ENCODE measurements at regions not wholly inside any gene's neighbourhood (a gene's known extent, or its start where the extent isn't known, plus 50 kb on each side); places are given as distances from the start of the nearest gene placed in this dataset.

DNA sequence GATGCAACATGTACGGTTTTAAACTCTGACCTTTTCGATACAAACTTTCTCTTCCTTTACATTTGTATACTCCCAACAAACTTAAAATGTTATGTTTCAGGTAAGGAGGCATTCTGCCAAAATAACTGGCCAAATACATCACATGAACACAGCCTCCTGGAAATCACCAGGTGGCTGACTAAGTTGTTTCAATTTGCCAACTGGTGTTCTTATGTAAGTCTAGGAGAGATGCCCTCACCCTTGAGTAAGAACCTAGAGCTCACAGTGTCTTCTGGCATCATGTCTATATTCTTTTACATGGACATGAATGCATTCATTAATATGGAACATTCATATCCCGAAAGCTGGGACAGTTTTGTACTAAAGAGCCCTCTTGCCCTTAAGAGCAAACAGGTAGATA is 341.1 kb upstream of the NR2F2 start:
- no peak overlapping the region for H3K27ac Mint-ChIP-seq (ENCODE audit: low read depth, unreplicated experiment)
- CTCF ChIA-PET: no interaction called here
- TF ChIP-seq, protein P1, sequence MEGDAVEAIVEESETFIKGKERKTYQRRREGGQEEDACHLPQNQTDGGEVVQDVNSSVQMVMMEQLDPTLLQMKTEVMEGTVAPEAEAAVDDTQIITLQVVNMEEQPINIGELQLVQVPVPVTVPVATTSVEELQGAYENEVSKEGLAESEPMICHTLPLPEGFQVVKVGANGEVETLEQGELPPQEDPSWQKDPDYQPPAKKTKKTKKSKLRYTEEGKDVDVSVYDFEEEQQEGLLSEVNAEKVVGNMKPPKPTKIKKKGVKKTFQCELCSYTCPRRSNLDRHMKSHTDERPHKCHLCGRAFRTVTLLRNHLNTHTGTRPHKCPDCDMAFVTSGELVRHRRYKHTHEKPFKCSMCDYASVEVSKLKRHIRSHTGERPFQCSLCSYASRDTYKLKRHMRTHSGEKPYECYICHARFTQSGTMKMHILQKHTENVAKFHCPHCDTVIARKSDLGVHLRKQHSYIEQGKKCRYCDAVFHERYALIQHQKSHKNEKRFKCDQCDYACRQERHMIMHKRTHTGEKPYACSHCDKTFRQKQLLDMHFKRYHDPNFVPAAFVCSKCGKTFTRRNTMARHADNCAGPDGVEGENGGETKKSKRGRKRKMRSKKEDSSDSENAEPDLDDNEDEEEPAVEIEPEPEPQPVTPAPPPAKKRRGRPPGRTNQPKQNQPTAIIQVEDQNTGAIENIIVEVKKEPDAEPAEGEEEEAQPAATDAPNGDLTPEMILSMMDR (IDR thresholded peaks at IDR 0.05; ENCODE audit: unreplicated experiment): no peak
- POLR2A ChIA-PET: interaction anchor here (0.7 kb wide), 1 partner anchor 67 kb away, joined by 3 read pairs; no protein-coding TSS in a partner anchor
- peak; percentile 52 for DNase-seq (ENCODE audit: unreplicated experiment)
- intact Hi-C loops (cut with micrococcal nuclease): no loop called here
- H3K9me3 Mint-ChIP-seq (ENCODE audit: unreplicated experiment): peaks cover 7% of the 10 kb centered on the region
- peaks cover 6% of the 10 kb centered on the region for H3K36me3 Mint-ChIP-seq (ENCODE audit: insufficient read depth, unreplicated experiment)
- no TSS peak for BruUV-seq (replicated peaks)
- H3K4me1 Mint-ChIP-seq (ENCODE audit: insufficient read depth, unreplicated experiment): peaks cover 6% of the 10 kb centered on the region
- no peak overlapping the region for H3K4me3 Mint-ChIP-seq (ENCODE audit: unreplicated experiment)
- H3K27me3 Mint-ChIP-seq (ENCODE audit: insufficient read depth, unreplicated experiment): no peaks in the 10 kb centered on the region

GRCh38 chr15:95990833-95991232 is 339.7 kb upstream of the NR2F2 start:
- intact Hi-C loops (cut with micrococcal nuclease): no loop called here
- BruUV-seq (replicated peaks): no TSS peak
- Mint-ChIP-seq H3K4me3 (ENCODE audit: unreplicated experiment) (no peak overlapping the region), H3K27ac (ENCODE audit: low read depth, unreplicated experiment) (no peak overlapping the region), H3K36me3 (ENCODE audit: insufficient read depth, unreplicated experiment) (peaks cover 6% of the 10 kb centered on the region), H3K27me3 (ENCODE audit: insufficient read depth, unreplicated experiment) (no peaks in the 10 kb centered on the region), H3K4me1 (ENCODE audit: insufficient read depth, unreplicated experiment) (peaks cover 11% of the 10 kb centered on the region), H3K9me3 (ENCODE audit: unreplicated experiment) (peaks cover 7% of the 10 kb centered on the region)
- ChIA-PET POLR2A (interaction anchor here (0.6 kb wide), 1 partner anchor 15 kb away, joined by 3 read pairs; no protein-coding TSS in a partner anchor), CTCF (interaction anchor here (1.4 kb wide), 1 partner anchor 62 kb away, joined by 3 read pairs; no protein-coding TSS in a partner anchor)
- TF ChIP-seq, protein P1 (IDR thresholded peaks at IDR 0.05; ENCODE audit: unreplicated experiment): no peak
- no peak for DNase-seq (ENCODE audit: unreplicated experiment)

DNA sequence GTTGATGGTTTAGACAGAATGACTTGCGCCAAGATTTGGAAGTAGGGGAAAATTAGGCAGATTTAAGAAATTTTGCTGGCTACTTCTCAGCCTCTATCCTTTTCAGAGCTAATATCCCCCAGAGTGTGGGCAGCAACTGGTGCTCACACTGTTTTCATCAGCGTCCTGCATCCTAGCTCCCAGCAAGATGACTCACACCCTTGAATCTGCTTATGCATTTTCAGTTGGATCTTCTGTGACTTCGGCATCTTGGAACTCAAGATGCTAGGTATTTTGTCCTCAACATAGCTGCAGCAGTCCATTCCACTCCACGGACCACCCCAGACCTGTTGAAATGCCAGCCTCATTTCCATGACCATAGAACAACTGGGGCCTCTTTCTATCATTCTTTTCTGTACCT is 336.1 kb upstream of the NR2F2 start:
- BruUV-seq (replicated peaks): no TSS peak
- peak; percentile 14 for DNase-seq (ENCODE audit: unreplicated experiment)
- Mint-ChIP-seq H3K4me1 (ENCODE audit: insufficient read depth, unreplicated experiment) (peaks cover 14% of the 10 kb centered on the region), H3K27me3 (ENCODE audit: insufficient read depth, unreplicated experiment) (no peaks in the 10 kb centered on the region), H3K27ac (ENCODE audit: low read depth, unreplicated experiment) (no peak overlapping the region), H3K4me3 (ENCODE audit: unreplicated experiment) (no peak overlapping the region), H3K9me3 (ENCODE audit: unreplicated experiment) (no peaks in the 10 kb centered on the region), H3K36me3 (ENCODE audit: insufficient read depth, unreplicated experiment) (peaks cover 6% of the 10 kb centered on the region)
- TF ChIP-seq, protein P1 (IDR thresholded peaks at IDR 0.05; ENCODE audit: unreplicated experiment): no peak
- ChIA-PET CTCF (no interaction called here), POLR2A (no interaction called here)
- intact Hi-C loops (cut with micrococcal nuclease): no loop called here

DNA sequence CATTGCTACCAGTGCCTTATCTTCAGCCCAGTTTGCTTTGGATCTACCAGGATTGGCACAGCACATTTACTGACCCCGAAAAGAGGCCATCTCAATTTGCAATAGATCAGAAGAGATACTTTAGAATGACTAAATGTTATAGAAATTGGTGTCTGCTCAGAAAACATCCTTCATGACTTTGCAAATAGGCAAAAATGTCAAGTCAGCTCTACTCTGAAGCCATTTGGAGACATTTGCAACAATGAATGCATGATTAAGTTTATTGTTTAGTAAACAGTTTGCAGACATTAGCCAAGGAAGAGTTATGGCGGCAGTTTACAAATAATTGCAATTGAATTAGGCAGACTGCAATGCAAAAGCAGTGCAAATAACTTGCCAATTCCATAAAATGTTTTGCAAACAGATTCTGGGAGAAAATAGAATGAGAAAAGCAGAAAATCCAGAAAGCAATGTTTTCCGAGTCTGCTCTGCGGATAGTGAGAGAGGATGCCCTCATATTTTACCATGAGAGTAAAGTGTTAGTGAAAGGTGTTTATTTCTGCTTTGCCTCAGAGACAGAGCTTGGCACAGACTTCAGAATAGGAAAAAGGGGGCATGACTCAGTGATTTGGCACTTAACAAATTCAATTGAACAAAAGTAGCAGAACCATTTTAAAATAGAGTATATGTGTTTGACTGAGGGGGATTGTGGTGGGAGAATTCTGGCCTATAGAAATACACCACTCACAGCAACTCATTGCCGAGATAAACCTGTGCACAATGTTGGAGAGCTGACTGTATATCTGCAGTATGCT is 334.9 kb upstream of the NR2F2 start:
- H3K27me3 Mint-ChIP-seq (ENCODE audit: insufficient read depth, unreplicated experiment): no peaks in the 10 kb centered on the region
- no peaks in the 10 kb centered on the region for H3K9me3 Mint-ChIP-seq (ENCODE audit: unreplicated experiment)
- intact Hi-C loops (cut with micrococcal nuclease): no loop called here
- BruUV-seq (replicated peaks): no TSS peak
- peaks cover 14% of the 10 kb centered on the region for H3K4me1 Mint-ChIP-seq (ENCODE audit: insufficient read depth, unreplicated experiment)
- ChIA-PET POLR2A (no interaction called here), CTCF (no interaction called here)
- TF ChIP-seq, protein P1 (IDR thresholded peaks at IDR 0.05; ENCODE audit: unreplicated experiment): no peak
- H3K36me3 Mint-ChIP-seq (ENCODE audit: insufficient read depth, unreplicated experiment): no peaks in the 10 kb centered on the region
- no peak overlapping the region for H3K27ac Mint-ChIP-seq (ENCODE audit: low read depth, unreplicated experiment)
- H3K4me3 Mint-ChIP-seq (ENCODE audit: unreplicated experiment): no peak overlapping the region
- peak; percentile 36 for DNase-seq (ENCODE audit: unreplicated experiment)

Measured in MCF 10A (cell line).